Tibial nerve (tissue), 4 donors: ENCODE measurements at regions not wholly inside any gene's neighbourhood (a gene's known extent, or its start where the extent isn't known, plus 50 kb on each side); places are given as distances from the start of the nearest gene placed in this dataset.

ENCODE experiments used
- CTCF ChIP-seq, 5 experiments: fragments of 200-600 bp in 3 of 5; fragments of 450-650 bp in 2 of 5; sonication (generic) in 3 of 5; IDR thresholded peaks; one replicate each; pipeline ENCODE4 v1.5.1; 2016 to 2019; ENCODE audit warnings: antibody characterized with exemption in 5 of 5, mild to moderate bottlenecking in 3 of 5, moderate library complexity in 2 of 5
- EP300 ChIP-seq, 2 donors: sonication (generic); formaldehyde crosslinking; IDR thresholded peaks; one replicate each; pipeline ENCODE4 v1.6.1; 2017; ENCODE audit warnings: antibody characterized with exemption in 2 of 2, mild to moderate bottlenecking in 1 of 2
- POLR2A ChIP-seq, 2 donors: fragments of 450-650 bp; IDR thresholded peaks; one replicate each; pipeline ENCODE4 v1.6.1; 2017; ENCODE audit warnings: antibody characterized with exemption in 2 of 2, mild to moderate bottlenecking in 2 of 2, moderate library complexity in 2 of 2

DNA sequence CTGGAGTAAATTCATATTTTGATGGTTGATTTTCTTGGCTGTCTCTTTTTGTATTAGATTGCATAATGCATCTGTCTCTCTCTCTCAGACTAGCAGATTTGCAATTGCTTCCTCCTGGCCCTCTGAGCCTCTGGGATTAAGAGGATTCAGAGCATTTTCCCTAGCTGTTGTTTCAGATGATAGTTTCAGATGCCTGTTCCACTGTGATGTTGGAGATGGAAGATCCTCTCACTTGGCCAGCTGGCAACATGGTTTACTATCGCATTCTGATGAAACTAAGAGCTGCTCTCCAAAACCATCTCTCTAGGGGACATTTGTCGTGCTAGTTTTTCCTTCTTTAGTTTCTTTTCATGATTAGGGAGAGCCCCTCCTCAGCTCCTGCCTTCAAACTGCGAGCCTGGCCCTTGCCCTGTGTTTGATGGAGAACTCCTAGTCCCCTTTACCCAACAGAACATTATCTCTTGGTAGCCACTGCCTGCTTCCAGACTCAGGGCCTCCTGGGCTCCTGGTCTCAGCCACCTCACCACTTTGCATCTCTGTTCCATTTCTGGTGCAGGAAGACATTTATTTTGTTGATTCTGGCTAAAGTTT, 244.6 kb downstream of the B3GLCT start:
- TF ChIP-seq CTCF (IDR thresholded peaks at IDR 0.05) (no peak), POLR2A (IDR thresholded peaks at IDR 0.05) (no peak), EP300 (IDR thresholded peaks at IDR 0.05) (peak in 1 of 2 donors; percentile 53)
